ENCODE measurements at regions not wholly inside any gene's neighbourhood (a gene's known extent, or its start where the extent isn't known, plus 50 kb on each side); places are given as distances from the start of the nearest gene placed in this dataset.

- H3K4me3 ChIP-seq (ENCODE audit: low read depth, low read length), result no peak overlapping the region
- TF ChIP-seq CTCF (IDR thresholded peaks at IDR 0.05; ENCODE audit: borderline replicate concordance, insufficient read depth, low read depth, low read length), result no peak
Measured at GRCh38 chr9:134536931-134537330, 104.7 kb upstream of the COL5A1 start.

GRCh38 chr9:134537951-134538641 lies 103.5 kb upstream of the COL5A1 start:
- no peak for TF ChIP-seq CTCF (IDR thresholded peaks at IDR 0.05; ENCODE audit: borderline replicate concordance, insufficient read depth, low read depth, low read length)
- H3K4me3 ChIP-seq (ENCODE audit: low read depth, low read length), result no peak overlapping the region

GRCh38 chr9:134538856-134539566 lies 102.6 kb upstream of the COL5A1 start:
- H3K4me3 ChIP-seq (ENCODE audit: low read depth, low read length), result no peak overlapping the region
- no peak for TF ChIP-seq CTCF (IDR thresholded peaks at IDR 0.05; ENCODE audit: borderline replicate concordance, insufficient read depth, low read depth, low read length)

GRCh38 chr9:134539586-134540194 lies 101.9 kb upstream of the COL5A1 start:
- no peak for TF ChIP-seq CTCF (IDR thresholded peaks at IDR 0.05; ENCODE audit: borderline replicate concordance, insufficient read depth, low read depth, low read length)
- H3K4me3 ChIP-seq (ENCODE audit: low read depth, low read length), result no peak overlapping the region

- no peak overlapping the region for H3K4me3 ChIP-seq (ENCODE audit: low read depth, low read length)
- TF ChIP-seq CTCF (IDR thresholded peaks at IDR 0.05; ENCODE audit: borderline replicate concordance, insufficient read depth, low read depth, low read length), result no peak
Measured at GRCh38 chr9:134540276-134541096, 101.1 kb upstream of the COL5A1 start.

GRCh38 chr9:134541097-134541747 lies 100.4 kb upstream of the COL5A1 start:
- no peak for TF ChIP-seq CTCF (IDR thresholded peaks at IDR 0.05; ENCODE audit: borderline replicate concordance, insufficient read depth, low read depth, low read length)
- no peak overlapping the region for H3K4me3 ChIP-seq (ENCODE audit: low read depth, low read length)

Data from GM12875 (cell line).